ENCODE measurements at regions not wholly inside any gene's neighbourhood (a gene's known extent, or its start where the extent isn't known, plus 50 kb on each side); places are given as distances from the start of the nearest gene placed in this dataset.

DNA sequence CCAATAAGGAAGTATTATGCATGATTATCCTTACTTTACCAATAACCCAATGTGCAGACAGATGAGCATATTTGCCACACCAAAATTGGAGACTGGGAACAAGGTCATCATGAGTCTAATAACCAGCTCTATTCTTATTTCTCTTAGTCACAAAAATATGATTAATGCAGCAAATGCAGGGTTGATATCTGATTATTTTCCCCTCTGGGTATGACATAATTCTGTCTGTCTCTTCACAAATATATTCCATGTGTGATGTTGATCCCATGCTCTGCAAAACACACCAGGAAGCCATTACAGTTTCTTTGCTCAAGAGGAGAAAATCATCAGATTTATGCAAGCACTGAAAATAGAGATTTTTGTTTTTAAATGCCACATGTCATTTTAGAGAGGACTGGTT, 196.5 kb upstream of the DGKB start:
- intact Hi-C loops (cut with DNase I): no loop called here
- no peaks in the 10 kb centered on the region for H3K9me3 ChIP-seq (ENCODE audit: control insufficient read depth, low read length)
- no peak overlapping the region for H3K4me3 ChIP-seq (ENCODE audit: low read length)
- H3K27ac ChIP-seq (ENCODE audit: low read length): no peak overlapping the region
- ATAC-seq: no peak
- H3K27me3 ChIP-seq (ENCODE audit: control insufficient read depth, insufficient read depth): no peaks in the 10 kb centered on the region
- DNase-seq: no peak
- no peaks in the 10 kb centered on the region for H3K4me1 ChIP-seq (ENCODE audit: control insufficient read depth, insufficient read depth, low read length)

DNA sequence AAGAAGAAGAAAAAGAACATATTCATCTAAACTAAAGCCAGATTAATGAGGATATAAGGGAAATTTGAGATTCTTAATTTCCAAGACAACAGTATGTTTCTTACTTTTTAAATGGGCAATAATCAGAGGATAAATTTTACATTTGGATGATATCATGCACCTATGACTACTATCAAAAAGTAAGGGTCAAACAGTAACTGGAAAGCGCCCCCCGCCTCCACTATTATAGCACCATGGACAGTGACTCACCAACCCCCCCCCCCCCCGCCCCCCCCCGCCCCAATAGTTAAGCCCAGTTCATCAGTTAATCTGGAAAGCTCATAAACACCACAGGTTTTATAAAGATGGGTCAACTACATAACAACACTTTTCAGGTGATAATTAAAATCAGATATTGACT, 194.3 kb upstream of the DGKB start:
- WGBS: 58% methylated on average over 4 of the region's 4 CpGs
- Histone ChIP-seq H3K4me1 (ENCODE audit: control insufficient read depth, insufficient read depth, low read length) (no peaks in the 10 kb centered on the region), H3K27me3 (ENCODE audit: control insufficient read depth, insufficient read depth) (no peaks in the 10 kb centered on the region), H3K9me3 (ENCODE audit: control insufficient read depth, low read length) (no peaks in the 10 kb centered on the region), H3K27ac (ENCODE audit: low read length) (no peak overlapping the region), H3K4me3 (ENCODE audit: low read length) (no peak overlapping the region)
- intact Hi-C loops (cut with DNase I): no loop called here
- DNase-seq (no peak), ATAC-seq (no peak)

DNA sequence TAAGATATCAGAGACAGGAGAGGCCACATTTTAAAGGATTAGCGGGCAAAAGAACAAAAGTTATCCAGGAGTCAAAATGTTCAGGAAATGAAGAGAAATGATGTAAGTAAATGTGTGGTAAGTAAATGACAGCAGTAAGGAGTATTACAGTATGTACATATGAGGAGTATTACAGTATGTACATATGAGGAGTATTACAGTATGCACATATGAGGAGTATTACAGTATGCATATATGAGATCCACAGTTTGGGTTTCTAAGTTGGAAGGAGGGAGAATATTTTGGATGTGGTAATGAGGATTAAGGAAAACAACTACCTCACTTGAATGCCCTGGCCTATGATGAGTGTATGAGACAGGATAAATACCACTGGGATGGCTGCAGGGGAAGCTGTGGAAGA, 192.4 kb upstream of the DGKB start:
- intact Hi-C loops (cut with DNase I): no loop called here
- no peak overlapping the region for H3K4me3 ChIP-seq (ENCODE audit: low read length)
- H3K27me3 ChIP-seq (ENCODE audit: control insufficient read depth, insufficient read depth): no peaks in the 10 kb centered on the region
- 100% methylated on average over 1 of the region's 1 CpG for WGBS
- no peaks in the 10 kb centered on the region for H3K4me1 ChIP-seq (ENCODE audit: control insufficient read depth, insufficient read depth, low read length)
- ATAC-seq: no peak
- H3K27ac ChIP-seq (ENCODE audit: low read length): no peak overlapping the region
- H3K9me3 ChIP-seq (ENCODE audit: control insufficient read depth, low read length): no peaks in the 10 kb centered on the region
- DNase-seq: no peak

DNA sequence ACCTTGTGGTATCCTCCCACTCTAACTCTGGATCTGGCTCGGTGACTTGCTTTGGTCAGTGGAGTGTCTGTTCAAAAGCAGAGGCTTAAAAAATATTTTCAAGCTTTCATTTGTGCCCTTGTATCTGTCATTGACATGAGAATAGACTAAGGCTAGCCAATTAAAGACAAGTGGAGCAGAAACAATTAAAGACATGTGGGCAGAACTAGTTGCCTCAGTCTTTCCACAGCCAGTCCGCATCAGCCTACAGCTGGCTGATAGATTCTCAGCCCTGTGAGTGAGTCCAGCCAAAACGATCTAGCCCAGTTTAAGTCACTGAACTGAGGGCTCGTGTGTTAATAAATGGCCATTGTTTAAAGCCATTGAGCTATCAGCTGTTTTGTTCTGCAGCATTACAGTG, 185.2 kb upstream of the DGKB start:
- Histone ChIP-seq H3K27me3 (ENCODE audit: control insufficient read depth, insufficient read depth) (no peaks in the 10 kb centered on the region), H3K9me3 (ENCODE audit: control insufficient read depth, low read length) (no peaks in the 10 kb centered on the region), H3K27ac (ENCODE audit: low read length) (no peak overlapping the region), H3K4me1 (ENCODE audit: control insufficient read depth, insufficient read depth, low read length) (no peaks in the 10 kb centered on the region), H3K4me3 (ENCODE audit: low read length) (no peak overlapping the region)
- whole genome bisulfite sequencing: 76% methylated on average over 4 of the region's 4 CpGs
- no peak for DNase-seq
- intact Hi-C loops (cut with DNase I): no loop called here
- no peak for ATAC-seq

DNA sequence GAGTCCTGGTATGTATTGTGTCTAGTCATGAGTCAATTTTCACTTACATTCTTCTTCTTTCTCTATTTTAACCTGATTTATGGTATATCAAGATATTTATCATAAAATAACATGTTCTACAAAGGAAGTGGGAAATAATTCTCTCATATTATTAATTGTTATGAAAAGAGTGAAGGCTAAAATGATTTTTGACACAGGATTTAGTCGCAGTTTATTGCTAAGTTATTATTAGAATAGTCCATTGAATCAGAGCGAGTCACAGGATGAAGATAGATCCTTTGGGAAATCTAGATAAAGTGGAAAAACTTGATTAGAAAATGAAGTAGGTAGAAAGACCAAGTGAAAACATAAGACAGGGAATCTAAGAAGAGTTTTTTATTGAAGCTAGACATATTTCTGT, 184.3 kb upstream of the DGKB start:
- no peak for DNase-seq
- ATAC-seq: no peak
- WGBS: 52% methylated on average over 2 of the region's 2 CpGs

DNA sequence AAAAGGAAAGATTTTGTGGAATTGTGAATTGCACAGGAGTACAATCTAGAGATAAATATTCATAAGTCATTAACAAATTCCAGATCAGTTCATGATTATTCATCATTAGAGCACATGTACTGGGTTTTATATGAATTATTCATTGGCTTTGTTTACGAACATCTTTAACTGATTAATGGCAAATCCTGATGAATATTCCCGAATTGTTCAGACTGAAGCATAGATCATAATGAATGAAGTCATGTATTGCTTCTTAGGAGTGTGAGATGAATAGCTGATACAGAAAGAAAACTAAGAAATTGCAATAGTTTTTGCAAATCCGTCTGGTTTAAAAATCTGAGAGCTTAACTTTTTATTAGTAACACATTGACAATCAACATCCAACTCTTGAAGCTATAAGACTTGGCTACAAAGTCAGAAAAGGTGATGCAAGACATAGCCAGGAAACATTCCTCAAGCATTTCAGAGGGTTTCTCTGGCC, 183.6 kb upstream of the DGKB start:
- ATAC-seq (no peak), DNase-seq (no peak)
- Histone ChIP-seq H3K9me3 (ENCODE audit: control insufficient read depth, low read length) (no peaks in the 10 kb centered on the region), H3K27me3 (ENCODE audit: control insufficient read depth, insufficient read depth) (no peaks in the 10 kb centered on the region), H3K27ac (ENCODE audit: low read length) (no peak overlapping the region), H3K4me3 (ENCODE audit: low read length) (no peak overlapping the region), H3K4me1 (ENCODE audit: control insufficient read depth, insufficient read depth, low read length) (no peaks in the 10 kb centered on the region)
- intact Hi-C loops (cut with DNase I): no loop called here
- WGBS: 76% methylated on average over 3 of the region's 3 CpGs

More for the DNA sequence above, 184.3 kb upstream of the DGKB start:
- Histone ChIP-seq H3K27me3 (ENCODE audit: control insufficient read depth, insufficient read depth) (no peaks in the 10 kb centered on the region), H3K9me3 (ENCODE audit: control insufficient read depth, low read length) (no peaks in the 10 kb centered on the region), H3K4me1 (ENCODE audit: control insufficient read depth, insufficient read depth, low read length) (no peaks in the 10 kb centered on the region), H3K4me3 (ENCODE audit: low read length) (no peak overlapping the region), H3K27ac (ENCODE audit: low read length) (no peak overlapping the region)
- intact Hi-C loops (cut with DNase I): no loop called here

DNA sequence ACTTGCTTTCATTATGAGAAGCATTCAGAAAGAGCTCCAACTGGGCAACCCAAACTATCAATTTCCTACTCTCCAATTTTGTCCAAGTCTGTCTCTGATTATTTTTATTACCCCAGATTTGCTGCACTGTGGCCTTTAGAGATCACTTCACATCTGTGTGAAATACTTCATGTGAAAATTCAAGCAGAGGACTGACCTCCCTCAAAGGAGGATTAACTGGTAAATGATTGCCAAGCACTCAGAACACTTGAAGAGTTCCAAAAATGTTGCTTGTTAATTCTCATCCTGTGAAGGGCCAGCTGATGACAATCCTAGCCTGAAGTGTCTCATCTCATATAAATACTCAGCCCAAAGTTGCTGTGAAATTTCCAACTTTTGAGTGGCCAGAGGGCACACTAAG, 182.8 kb upstream of the DGKB start:
- intact Hi-C loops (cut with DNase I): no loop called here
- Histone ChIP-seq H3K27ac (ENCODE audit: low read length) (no peak overlapping the region), H3K9me3 (ENCODE audit: control insufficient read depth, low read length) (no peaks in the 10 kb centered on the region), H3K27me3 (ENCODE audit: control insufficient read depth, insufficient read depth) (no peaks in the 10 kb centered on the region), H3K4me1 (ENCODE audit: control insufficient read depth, insufficient read depth, low read length) (no peaks in the 10 kb centered on the region), H3K4me3 (ENCODE audit: low read length) (no peak overlapping the region)
- DNase-seq (no peak), ATAC-seq (no peak)

DNA sequence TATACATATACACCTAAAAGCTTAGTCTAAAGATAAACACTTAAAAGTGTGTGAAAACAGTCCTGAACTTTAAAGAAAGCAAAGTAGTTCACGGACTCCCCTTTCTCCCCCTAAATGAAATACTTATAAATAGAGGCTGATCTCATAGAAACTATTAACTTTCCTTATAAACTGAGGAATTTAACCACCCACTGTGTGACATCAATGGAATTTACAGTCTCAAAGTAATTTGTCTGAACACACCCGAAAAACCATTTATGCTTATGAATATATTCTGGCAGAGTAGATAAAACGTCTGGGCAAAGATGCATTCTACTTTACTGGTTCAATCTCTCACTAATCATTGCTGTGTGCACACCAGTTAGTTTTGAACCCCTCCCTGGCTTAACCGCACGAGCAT, 181.8 kb upstream of the DGKB start:
- no peak overlapping the region for H3K4me3 ChIP-seq (ENCODE audit: low read length)
- 71% methylated on average over 5 of the region's 5 CpGs for WGBS
- H3K9me3 ChIP-seq (ENCODE audit: control insufficient read depth, low read length): no peaks in the 10 kb centered on the region
- ATAC-seq (no peak), DNase-seq (no peak)
- intact Hi-C loops (cut with DNase I): no loop called here
- H3K27me3 ChIP-seq (ENCODE audit: control insufficient read depth, insufficient read depth): no peaks in the 10 kb centered on the region
- no peaks in the 10 kb centered on the region for H3K4me1 ChIP-seq (ENCODE audit: control insufficient read depth, insufficient read depth, low read length)
- no peak overlapping the region for H3K27ac ChIP-seq (ENCODE audit: low read length)

DNA sequence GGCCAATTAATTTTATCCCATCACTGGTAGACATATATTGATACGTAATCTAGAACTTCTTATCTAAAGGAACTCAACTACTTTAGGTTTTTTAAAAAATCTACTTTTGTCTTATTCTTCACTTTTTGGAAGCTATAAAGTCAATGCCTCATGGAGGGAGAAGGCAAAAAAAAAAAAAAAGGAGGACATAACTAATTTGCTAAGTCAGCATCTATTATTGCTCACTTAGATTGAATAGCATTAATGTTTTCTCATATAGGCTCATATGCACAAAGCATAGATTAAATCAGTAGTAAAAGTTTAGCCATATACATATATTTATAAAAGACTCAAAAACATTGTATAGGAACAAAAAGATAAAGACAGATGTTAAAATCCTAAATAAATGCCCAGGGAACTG, 179.3 kb upstream of the DGKB start:
- intact Hi-C loops (cut with DNase I): no loop called here
- H3K27ac ChIP-seq (ENCODE audit: low read length): no peak overlapping the region
- H3K27me3 ChIP-seq (ENCODE audit: control insufficient read depth, insufficient read depth): no peaks in the 10 kb centered on the region
- H3K9me3 ChIP-seq (ENCODE audit: control insufficient read depth, low read length): no peaks in the 10 kb centered on the region
- no peak overlapping the region for H3K4me3 ChIP-seq (ENCODE audit: low read length)
- 96% methylated on average over 1 of the region's 1 CpG for WGBS
- ATAC-seq (no peak), DNase-seq (no peak)
- H3K4me1 ChIP-seq (ENCODE audit: control insufficient read depth, insufficient read depth, low read length): no peaks in the 10 kb centered on the region

DNA sequence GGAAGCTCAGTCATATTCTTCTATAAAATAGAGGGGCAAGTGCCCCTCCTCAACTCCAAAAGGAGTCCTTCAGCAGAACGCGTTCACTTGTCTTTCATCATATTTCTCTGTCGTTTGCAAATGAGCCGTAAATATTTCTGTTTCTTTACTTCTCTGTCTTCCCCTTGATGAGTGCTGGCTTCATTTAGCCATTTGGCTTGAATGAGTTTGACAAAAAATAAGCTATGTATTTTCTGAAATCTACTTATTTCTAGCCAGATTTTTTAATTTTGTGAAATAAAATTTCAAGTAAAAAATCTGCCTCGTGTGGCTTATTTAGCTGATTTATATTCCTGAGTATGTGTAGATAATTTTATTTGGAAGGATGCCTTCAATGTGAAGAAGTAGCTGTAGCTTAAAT, 170.8 kb upstream of the DGKB start:
- ATAC-seq: no peak
- WGBS: 65% methylated on average over 5 of the region's 5 CpGs
- DNase-seq: no peak
- intact Hi-C loops (cut with DNase I): no loop called here
- H3K9me3 ChIP-seq (ENCODE audit: control insufficient read depth, low read length): no peaks in the 10 kb centered on the region
- H3K27me3 ChIP-seq (ENCODE audit: control insufficient read depth, insufficient read depth): no peaks in the 10 kb centered on the region
- H3K4me1 ChIP-seq (ENCODE audit: control insufficient read depth, insufficient read depth, low read length): no peaks in the 10 kb centered on the region
- H3K27ac ChIP-seq (ENCODE audit: low read length): no peak overlapping the region
- no peak overlapping the region for H3K4me3 ChIP-seq (ENCODE audit: low read length)

DNA sequence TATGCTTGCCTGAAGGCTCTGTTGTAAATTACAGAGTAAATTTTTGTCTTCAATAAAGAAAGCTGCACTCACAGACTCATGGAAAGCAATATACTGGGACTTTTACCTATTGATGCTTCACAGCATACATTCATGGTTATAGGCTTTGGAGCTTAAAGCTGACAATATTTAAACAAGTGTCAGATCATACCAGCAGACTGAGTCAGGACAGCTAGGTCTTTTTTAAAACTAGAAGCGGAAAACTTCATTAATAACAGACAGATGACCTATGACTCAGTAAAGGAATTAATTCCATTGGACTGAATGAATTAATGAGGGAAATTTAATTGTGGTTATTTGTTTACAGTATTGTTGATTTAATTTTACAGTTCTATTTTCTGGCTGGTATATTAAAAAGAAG, 165.8 kb upstream of the DGKB start:
- Histone ChIP-seq H3K4me3 (ENCODE audit: low read length) (no peak overlapping the region), H3K27ac (ENCODE audit: low read length) (no peak overlapping the region), H3K4me1 (ENCODE audit: control insufficient read depth, insufficient read depth, low read length) (no peaks in the 10 kb centered on the region), H3K9me3 (ENCODE audit: control insufficient read depth, low read length) (no peaks in the 10 kb centered on the region), H3K27me3 (ENCODE audit: control insufficient read depth, insufficient read depth) (no peaks in the 10 kb centered on the region)
- 94% methylated on average over 1 of the region's 1 CpG for WGBS
- no peak for DNase-seq
- intact Hi-C loops (cut with DNase I): no loop called here
- ATAC-seq: no peak

DNA sequence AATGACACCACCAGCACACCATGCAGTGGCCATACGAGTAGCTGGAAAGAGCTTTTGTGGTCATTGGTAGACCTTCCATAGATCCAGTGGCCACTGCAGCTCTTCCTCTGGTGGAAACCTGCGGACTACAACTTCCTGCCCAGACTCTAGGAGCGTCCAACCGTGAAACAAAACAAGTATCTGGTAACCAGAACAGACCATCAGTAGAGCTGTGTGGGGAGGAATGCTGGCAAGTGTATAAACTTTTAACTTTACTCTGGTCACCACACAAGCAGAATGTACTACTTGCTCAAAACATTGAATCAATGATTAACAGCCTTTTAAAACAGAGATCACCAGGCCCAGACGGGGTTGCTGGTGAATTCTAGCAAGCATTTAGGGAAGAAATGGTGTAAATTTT, 154.7 kb upstream of the DGKB start:
- no peak for ATAC-seq
- H3K4me1 ChIP-seq (ENCODE audit: control insufficient read depth, insufficient read depth, low read length): no peaks in the 10 kb centered on the region
- H3K9me3 ChIP-seq (ENCODE audit: control insufficient read depth, low read length): no peaks in the 10 kb centered on the region
- no peak for DNase-seq
- H3K27ac ChIP-seq (ENCODE audit: low read length): no peak overlapping the region
- no peak overlapping the region for H3K4me3 ChIP-seq (ENCODE audit: low read length)
- H3K27me3 ChIP-seq (ENCODE audit: control insufficient read depth, insufficient read depth): no peaks in the 10 kb centered on the region
- intact Hi-C loops (cut with DNase I): no loop called here
- WGBS: 84% methylated on average over 5 of the region's 5 CpGs

All from right cardiac atrium (tissue), 5 donors.